ENCODE measurements at regions not wholly inside any gene's neighbourhood (a gene's known extent, or its start where the extent isn't known, plus 50 kb on each side); places are given as distances from the start of the nearest gene placed in this dataset.
A peak's percentile ranks its signal among the peaks of the same experiment; 100 is the strongest.

DNA sequence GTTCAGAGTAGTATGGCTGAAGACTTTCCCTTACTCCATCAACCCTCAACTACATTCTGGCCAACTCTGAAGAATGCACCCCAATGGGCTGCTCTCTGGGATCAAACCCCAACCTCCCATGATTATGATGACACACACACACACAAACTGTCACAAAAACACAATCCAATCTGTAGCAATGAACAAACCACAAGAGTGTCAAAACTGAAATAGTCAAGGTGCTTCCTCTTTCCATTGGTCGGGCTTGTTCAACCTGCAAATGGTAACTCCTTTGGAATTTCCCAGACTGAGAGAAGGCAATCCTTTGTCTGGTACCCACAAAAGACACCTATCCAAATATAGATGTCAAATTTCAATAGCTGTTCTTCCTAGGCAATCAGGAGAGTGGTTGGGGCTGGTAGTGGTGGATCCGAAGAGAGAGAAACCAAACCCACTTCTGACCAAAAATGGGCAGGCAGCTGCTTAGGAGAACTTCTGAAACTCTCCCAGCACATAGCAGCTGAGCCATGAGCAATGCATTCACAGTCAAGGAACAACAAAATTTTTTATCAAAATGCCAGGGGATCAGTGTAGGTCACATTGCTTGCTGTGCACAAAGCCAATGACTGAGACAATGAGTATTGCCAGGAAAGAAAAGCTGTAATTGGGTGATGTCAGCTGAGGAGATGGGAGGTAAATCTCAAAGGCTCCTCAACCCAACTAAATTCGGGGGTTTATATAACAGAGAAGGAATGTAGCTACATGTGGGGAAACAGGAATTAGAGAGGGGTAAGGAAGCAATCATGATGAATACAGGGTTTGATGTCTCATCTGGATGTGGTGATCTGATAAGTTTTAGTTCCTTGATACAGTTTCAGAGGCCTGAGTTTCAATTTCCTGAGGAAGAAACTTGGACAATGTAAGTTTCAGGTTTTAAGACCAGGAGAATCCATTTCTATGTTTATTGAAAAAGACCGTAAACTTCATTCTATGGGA is 191.4 kb downstream of the KITLG start:
- H3K36me3 Mint-ChIP-seq (ENCODE audit: insufficient read depth): no peaks in the 10 kb centered on the region
- H3K9me3 Mint-ChIP-seq (ENCODE audit: low read depth): peaks cover 4% of the 10 kb centered on the region
- H3K4me3 Mint-ChIP-seq (ENCODE audit: low read depth): no peak overlapping the region
- TF ChIP-seq, protein P1, sequence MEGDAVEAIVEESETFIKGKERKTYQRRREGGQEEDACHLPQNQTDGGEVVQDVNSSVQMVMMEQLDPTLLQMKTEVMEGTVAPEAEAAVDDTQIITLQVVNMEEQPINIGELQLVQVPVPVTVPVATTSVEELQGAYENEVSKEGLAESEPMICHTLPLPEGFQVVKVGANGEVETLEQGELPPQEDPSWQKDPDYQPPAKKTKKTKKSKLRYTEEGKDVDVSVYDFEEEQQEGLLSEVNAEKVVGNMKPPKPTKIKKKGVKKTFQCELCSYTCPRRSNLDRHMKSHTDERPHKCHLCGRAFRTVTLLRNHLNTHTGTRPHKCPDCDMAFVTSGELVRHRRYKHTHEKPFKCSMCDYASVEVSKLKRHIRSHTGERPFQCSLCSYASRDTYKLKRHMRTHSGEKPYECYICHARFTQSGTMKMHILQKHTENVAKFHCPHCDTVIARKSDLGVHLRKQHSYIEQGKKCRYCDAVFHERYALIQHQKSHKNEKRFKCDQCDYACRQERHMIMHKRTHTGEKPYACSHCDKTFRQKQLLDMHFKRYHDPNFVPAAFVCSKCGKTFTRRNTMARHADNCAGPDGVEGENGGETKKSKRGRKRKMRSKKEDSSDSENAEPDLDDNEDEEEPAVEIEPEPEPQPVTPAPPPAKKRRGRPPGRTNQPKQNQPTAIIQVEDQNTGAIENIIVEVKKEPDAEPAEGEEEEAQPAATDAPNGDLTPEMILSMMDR (IDR thresholded peaks at IDR 0.05; ENCODE audit: unreplicated experiment): no peak
- peaks cover 8% of the 10 kb centered on the region for H3K27me3 Mint-ChIP-seq
- no peak for DNase-seq (ENCODE audit: low spot score, unreplicated experiment)
- H3K27ac Mint-ChIP-seq: no peak overlapping the region
- no peaks in the 10 kb centered on the region for H3K4me1 Mint-ChIP-seq (ENCODE audit: low read depth)

DNA sequence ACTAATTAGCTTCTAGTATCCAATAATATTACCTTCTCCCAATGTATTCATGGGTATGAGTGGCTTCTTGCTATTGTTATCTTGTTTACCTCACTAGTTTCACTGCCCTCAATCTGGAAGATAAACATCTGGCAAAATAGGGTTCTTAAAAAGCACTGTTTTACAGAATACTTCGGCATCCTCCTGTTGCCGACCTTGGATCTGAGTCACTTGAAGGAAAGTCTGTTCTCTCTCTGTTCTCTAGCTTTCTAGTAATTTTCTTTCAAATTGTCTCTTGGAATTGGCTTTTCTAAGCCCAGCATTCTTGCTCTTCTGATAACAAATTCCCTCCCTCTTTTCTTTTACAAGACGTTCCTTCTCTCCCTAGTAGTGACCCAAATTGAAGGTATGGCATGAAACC is 189.5 kb downstream of the KITLG start:
- Mint-ChIP-seq H3K4me1 (ENCODE audit: low read depth) (no peaks in the 10 kb centered on the region), H3K36me3 (ENCODE audit: insufficient read depth) (no peaks in the 10 kb centered on the region), H3K9me3 (ENCODE audit: low read depth) (peaks cover 6% of the 10 kb centered on the region), H3K4me3 (ENCODE audit: low read depth) (no peak overlapping the region), H3K27me3 (peaks cover 8% of the 10 kb centered on the region), H3K27ac (no peak overlapping the region)
- DNase-seq (ENCODE audit: low spot score, unreplicated experiment): no peak
- TF ChIP-seq, protein P1 (IDR thresholded peaks at IDR 0.05; ENCODE audit: unreplicated experiment): no peak

DNA sequence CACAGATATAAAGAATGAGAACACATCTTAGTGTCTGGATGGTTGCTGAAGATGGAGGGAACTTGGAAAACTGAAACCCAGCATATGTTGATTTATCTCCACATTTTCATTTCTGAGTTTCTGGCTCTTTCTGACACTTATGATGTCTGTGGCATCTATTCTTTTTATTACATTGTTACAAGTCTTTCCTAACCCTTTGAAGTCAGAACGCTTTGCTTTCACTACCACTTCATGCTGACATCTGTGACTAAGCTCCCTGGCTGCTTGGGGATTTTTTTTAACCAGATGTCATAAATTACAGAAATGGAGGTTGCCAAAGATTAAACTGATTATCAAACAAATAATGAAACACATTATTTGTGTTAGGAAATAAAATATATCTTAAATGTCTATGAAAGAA is 188.7 kb downstream of the KITLG start:
- Mint-ChIP-seq H3K4me3 (ENCODE audit: low read depth) (no peak overlapping the region), H3K27ac (no peak overlapping the region), H3K36me3 (ENCODE audit: insufficient read depth) (no peaks in the 10 kb centered on the region), H3K27me3 (peaks cover 8% of the 10 kb centered on the region), H3K4me1 (ENCODE audit: low read depth) (no peaks in the 10 kb centered on the region), H3K9me3 (ENCODE audit: low read depth) (peaks cover 6% of the 10 kb centered on the region)
- no peak for DNase-seq (ENCODE audit: low spot score, unreplicated experiment)
- TF ChIP-seq, protein P1 (IDR thresholded peaks at IDR 0.05; ENCODE audit: unreplicated experiment): no peak

DNA sequence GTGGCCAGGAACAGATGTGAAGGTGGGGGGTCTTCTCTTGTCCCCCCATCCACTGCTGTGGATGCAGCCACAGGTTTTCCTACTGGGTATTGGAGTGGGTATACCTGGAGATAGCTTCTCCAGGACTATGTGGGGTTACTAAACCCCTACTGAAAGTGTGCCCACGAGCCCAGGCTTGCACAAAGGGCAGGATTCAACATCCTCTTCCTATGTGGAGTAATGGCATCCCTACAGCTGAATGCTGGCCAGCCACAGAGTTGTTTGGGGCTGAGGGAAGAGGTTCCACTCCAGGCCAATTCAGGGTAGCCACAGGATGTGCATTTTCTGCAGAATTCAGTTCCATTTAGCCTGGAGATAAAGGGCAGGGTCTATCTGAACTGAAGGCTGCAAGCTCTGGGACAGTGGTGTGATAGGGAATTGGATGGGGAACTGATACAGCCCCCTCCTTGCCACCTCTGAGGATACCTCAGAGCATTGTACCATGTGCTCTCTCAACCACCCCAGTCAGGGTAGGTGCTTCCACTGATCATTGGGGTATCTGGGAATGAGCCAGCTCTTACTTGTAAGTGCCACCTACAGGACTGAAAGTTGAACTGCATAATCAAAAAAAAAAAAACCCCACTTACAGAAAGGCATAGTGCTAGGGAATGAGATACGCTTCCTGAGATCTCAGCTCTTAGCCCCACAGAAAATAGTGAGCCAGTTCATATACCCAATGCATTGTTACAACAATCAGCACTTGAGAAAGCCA is 187.1 kb downstream of the KITLG start:
- no peak overlapping the region for H3K4me3 Mint-ChIP-seq (ENCODE audit: low read depth)
- DNase-seq (ENCODE audit: low spot score, unreplicated experiment): no peak
- H3K9me3 Mint-ChIP-seq (ENCODE audit: low read depth): peaks cover 6% of the 10 kb centered on the region
- H3K36me3 Mint-ChIP-seq (ENCODE audit: insufficient read depth): no peaks in the 10 kb centered on the region
- no peaks in the 10 kb centered on the region for H3K4me1 Mint-ChIP-seq (ENCODE audit: low read depth)
- TF ChIP-seq, protein P1 (IDR thresholded peaks at IDR 0.05; ENCODE audit: unreplicated experiment): peak; percentile 43
- no peak overlapping the region for H3K27ac Mint-ChIP-seq
- H3K27me3 Mint-ChIP-seq: peaks cover 8% of the 10 kb centered on the region

DNA sequence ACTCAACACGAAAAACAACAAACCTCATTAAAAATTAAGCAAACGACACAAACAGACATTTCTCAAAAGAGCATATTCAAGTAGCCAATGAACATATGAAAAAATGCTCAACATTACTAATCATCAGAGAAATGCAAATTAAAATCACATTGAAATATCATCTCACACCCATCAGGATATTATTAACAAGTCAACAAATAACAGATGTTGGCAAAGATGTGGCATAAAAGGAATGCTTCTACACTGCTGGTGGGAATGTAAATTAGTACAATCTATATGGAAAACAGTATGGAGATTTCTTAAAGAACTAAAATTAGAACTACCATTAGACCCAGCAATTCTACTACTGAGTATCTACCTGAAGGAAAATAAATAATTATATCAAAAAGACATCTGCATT is 182.2 kb downstream of the KITLG start:
- H3K27me3 Mint-ChIP-seq: no peaks in the 10 kb centered on the region

More for the DNA sequence above, 182.2 kb downstream of the KITLG start:
- DNase-seq (ENCODE audit: low spot score, unreplicated experiment): no peak
- Mint-ChIP-seq H3K27ac (no peak overlapping the region), H3K4me3 (ENCODE audit: low read depth) (no peak overlapping the region), H3K4me1 (ENCODE audit: low read depth) (no peaks in the 10 kb centered on the region), H3K36me3 (ENCODE audit: insufficient read depth) (no peaks in the 10 kb centered on the region), H3K9me3 (ENCODE audit: low read depth) (peaks cover 9% of the 10 kb centered on the region)
- TF ChIP-seq, protein P1 (IDR thresholded peaks at IDR 0.05; ENCODE audit: unreplicated experiment): no peak
